ENCODE measurements at regions not wholly inside any gene's neighbourhood (a gene's known extent, or its start where the extent isn't known, plus 50 kb on each side); places are given as distances from the start of the nearest gene placed in this dataset.
"Not testable (repeated sequence)": the region's sequence is repeated elsewhere in the genome, so short reads cannot be mapped to it uniquely, and the experiment has no call there.

GRCh38 chr7:131149429-131149773 lies 178.3 kb upstream of the MKLN1 start:
- DNase-seq: no peak

DNA sequence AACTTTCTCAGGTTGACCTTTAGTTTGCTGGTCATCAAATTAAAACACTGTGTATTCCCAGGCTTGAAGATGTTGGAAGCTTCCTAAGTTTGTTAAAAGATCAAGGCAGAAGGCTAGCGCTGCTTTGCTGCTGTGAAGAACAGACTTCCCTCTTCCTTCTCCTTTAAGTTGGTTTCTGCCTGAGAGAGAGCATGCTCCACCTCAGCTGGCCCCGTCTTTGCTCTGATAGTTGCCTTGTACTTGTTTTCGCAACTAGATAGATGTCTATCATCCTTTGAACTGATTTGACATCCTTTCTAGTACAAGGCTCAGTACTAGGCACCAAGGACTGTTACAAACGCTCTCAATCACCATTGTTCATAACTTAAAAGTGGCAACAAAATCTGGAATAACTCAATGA lies 177.8 kb upstream of the MKLN1 start:
- no peak for DNase-seq

DNA sequence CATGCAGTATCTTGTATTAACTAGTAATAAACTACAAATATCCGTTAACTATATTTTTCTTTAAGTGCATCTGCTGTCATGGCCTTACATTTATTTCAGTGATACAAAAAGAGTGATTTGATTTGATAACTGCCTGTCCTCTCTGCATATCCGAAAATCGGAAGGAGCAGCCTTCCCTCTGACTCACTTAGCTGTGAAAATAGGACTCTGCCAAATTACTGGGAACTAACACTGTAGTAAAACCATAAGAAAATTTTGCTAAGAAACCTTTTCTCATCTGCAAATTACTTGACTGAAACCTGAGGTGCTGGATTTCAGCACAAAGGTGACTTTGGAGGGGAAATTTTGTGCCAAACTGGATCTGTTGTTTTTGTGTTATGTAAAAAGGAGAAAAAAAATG lies 176.6 kb upstream of the MKLN1 start:
- no peak for DNase-seq

GRCh38 chr7:131152766-131153165 lies 174.9 kb upstream of the MKLN1 start:
- no peak for DNase-seq

DNA sequence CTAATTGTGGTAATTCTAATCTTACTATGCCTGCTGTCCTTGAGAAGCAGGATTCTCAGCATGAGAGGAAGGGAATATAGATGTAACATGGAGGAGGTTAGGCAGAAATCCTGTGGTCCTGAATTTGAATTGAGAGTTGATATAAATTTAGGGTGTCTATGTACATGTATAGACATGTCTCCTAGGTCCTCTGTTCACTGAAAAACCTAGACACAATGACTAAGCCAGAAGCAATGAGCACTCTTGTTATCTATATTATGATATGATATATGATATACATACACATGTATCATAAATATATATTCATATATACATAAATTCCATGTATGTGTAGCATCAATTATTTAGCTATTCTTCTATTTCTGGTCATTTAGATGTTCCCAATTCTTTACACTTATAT lies 173.3 kb upstream of the MKLN1 start:
- DNase-seq: no peak

DNA sequence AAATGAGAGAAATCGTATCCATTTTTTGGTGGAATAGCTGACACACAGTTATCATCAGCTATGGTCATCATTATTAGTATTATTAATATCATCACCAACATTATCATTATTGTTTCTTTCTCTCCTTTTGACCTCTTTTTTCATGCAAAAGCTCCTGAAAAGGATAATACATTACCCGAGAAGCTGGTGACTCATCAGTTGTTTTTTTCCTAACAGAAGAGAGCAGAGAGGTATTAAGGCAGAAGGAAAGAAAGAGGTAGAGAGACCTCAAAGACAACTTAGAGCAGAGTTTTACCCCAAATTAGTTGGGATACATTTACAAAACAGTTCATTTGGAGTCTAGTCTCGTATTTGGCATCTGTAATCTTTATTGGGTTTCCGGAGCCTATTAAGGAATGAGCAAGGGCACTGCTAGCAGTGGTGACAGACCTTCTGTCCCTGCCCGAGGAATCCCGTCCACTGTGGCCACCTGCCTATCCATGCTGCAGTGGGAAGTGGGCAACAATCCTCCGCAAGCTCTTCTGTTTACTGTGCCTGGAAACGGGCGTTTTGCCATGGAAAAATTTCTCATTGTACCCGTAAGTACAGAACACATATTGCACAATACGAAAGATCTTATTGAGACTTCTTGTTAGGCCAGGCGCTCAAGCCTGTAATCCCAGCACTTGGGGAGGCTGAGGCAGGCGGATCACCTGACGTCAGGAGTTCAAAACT lies 170.0 kb upstream of the MKLN1 start:
- no peak for DNase-seq

DNA sequence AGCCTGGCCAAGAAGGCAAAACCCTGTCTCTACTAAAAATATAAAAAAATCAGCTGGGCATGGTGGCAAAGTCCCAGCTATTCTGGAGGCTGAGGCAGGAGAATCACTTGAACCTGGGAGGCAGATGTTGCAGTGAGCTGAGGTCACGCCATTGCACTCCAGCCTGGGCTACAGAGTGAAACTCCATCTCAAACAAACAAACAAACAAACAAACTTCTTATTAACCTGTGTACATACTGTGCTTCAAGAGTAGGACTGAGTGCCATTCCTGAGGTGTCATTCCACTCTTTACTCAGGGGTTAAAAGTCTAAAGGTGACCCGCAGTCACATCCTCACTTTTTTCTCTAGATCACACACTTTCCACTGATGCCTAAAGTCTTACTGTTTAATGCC lies 169.4 kb upstream of the MKLN1 start:
- DNase-seq: not testable (repeated sequence)

DNA sequence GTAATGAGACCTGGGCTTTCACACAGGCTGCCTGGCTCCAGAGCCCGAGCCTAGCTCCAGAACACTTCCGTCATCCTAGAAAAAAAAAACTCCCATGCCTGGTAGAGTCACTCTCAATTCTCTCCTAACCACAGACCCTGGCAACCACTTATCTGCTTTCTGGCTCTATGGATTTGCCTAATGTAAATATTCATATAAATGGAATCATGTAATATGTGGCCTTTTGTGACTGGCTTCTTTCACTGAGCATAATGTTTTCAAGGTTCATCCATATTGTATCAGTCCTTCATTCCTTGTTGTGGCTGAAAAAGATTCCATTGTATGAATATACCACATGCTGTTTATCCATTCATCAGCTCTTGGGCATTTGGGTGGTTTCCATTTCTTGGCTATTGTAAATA lies 167.7 kb upstream of the MKLN1 start:
- no peak for DNase-seq

GRCh38 chr7:131161103-131161502 lies 166.6 kb upstream of the MKLN1 start:
- no peak for DNase-seq

DNA sequence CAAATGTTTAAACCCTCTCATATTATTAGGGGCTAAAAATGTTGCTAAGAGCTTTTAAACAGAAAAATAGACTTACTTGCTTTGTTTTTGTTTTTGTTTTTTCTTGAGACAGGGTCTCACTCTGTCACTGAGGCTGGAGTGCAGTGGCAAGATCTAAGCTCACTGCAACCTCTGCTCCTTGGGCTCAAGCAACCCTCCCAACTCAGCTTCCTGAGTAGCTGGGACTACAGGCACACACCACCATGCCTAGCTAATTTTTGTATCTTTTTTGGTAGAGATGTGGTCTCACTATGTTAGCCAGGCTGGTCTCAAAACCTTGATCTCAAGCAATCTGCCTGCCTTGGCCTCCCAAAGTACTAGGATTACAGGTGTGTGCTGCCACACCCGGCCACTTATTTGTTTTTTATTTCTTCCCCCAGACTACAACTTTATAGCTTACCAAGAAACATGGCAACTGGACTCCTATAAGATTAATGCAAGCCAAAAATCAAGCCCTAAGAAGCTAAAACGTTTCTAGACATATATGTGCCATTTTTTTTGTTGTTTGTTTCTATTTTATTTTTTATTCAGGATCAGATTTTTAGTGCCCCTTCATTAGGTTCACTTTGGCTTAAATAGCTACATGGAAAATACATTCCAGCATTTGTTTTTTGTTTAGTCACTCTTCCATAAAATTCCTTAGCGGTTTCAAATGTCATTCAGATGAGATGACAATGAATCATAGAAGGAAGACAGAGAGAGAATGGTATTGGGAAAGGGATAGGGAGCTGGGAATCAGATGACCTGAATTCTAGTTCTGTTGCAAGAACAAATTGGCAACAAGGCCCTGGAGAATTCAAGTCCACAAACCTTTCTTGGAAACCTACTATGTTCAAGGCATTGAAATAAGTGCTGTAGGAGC lies 163.4 kb upstream of the MKLN1 start:
- no peak for DNase-seq

DNA sequence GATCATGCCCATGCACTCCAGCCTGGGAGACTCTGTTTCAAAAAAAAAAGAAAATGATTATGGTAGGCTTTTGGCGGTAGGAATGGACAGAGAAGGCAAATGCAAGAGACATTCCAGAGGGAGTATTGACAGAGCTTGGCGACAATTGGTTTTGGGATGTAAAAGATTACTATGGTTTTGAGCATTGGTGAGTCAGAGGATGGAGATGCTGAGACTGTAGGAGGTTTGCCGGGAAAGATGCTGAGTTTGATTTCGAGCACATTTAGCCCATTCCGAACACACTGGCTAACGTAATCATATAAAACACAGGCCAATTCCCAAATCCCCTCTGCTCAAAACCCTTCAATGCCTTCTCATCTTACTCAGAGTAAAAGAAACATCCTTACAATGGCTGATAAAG lies 161.6 kb upstream of the MKLN1 start:
- no peak for DNase-seq

DNA sequence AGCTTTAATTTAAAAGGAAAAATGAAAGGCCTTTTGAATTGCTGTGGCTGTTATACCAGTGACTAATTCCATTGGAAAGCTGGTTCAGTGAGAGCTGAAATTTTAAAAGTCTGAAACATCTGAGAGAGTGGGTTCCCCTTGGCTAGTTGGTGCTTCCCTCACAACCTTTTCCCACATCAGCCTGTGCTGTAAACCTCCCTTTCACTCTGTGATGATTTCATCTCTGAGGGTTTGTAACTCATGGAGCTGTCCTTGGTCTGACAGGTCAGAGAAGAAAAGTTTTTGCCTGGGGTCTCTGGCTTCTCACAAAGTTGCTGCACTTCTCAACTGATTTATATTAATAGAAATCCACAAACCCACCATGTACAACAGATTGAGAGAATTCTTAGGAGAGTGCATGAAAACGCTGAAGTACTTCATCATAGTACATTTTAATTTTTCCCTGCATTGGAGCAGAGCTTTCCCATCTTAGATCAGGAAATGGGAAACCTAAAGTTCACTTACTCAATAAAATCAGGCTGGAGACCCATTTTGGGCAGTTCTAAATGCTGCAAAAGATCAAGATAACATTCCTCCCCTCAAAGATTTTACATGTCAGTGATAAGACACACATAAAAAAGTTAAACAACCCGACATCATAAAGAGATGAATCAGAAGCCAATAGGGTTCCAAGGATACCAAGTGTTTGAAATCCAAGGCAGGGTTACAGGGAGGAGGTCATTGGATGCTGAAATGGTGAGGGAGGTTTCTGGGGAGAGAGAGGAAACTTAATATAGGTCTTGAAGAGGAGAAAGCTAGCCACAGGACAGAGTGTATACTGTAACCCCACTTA lies 157.0 kb upstream of the MKLN1 start:
- no peak for DNase-seq

- no peak for DNase-seq
These were observed 154.4 kb upstream of the MKLN1 start for GRCh38 chr7:131173145-131173890.

DNA sequence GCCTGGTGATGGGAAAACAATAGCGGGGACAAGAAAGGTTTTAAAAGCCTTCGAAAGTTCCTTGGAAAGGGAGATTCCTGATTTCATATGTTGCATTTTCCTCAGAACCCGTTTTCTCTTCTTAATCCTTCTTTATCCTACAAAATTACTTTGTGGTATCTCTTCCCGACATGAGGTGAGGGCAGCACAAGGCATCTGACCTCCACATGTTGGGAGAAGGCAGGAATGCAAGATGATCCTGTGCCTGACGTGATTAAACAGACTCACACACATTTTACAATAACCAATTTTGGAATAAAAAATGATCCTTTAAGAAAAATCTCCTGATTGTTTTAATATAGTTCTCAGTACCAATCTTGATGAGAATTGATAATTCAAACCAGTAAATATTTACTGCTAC lies 153.3 kb upstream of the MKLN1 start:
- no peak for DNase-seq

DNA sequence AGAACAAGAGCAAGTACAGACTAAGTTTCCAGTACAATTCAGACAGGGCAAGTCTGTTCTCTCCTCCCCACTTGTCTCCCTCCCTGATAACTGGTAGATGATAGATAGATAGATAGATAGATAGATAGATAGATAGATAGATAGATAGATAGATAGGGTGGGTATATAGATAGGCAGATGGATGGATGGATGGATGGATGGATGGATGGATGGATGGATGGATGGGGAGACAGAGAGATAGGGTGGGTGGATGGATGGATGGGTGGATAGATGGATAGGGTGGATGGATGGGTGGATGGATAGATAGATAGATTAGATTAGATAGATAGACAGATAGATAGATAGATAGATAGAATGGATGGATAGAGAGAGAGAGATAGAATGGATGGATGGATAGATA lies 152.8 kb upstream of the MKLN1 start:
- DNase-seq: no peak

- DNase-seq: no peak
These were observed 145.1 kb upstream of the MKLN1 start for GRCh38 chr7:131182446-131183058.

GRCh38 chr7:131183072-131183471 lies 144.6 kb upstream of the MKLN1 start:
- no peak for DNase-seq

- DNase-seq: peak; percentile 7
These were observed 144.0 kb upstream of the MKLN1 start for GRCh38 chr7:131183611-131184119.

DNA sequence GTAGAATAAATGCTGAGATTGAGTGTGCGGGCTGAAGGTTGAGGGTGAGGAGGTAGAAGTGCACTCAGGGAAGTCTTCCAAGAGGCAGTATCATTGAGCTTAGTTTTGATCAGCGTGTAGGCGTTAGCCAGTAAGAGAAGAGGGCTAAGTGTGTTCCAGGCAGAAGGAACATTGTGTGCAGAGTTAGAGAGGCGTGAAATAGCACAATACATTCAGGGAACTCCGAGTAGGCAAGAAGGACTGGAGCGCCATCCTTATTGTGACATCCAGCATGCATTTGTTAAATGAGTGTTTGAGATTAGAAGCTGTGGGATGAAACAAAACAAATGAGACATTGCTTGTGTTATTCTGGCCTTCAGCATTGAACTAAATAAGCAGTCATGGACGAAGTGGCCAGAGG lies 140.9 kb upstream of the MKLN1 start:
- DNase-seq: no peak

- DNase-seq: peak; percentile 33
These were observed 139.0 kb upstream of the MKLN1 start for GRCh38 chr7:131188367-131189339.

GRCh38 chr7:131189488-131189887 lies 138.2 kb upstream of the MKLN1 start:
- DNase-seq: no peak
